ENCODE measurements at regions not wholly inside any gene's neighbourhood (a gene's known extent, or its start where the extent isn't known, plus 50 kb on each side); places are given as distances from the start of the nearest gene placed in this dataset.

GRCh38 chr1:83689921-83690868 lies 308.7 kb downstream of the TTLL7 start:
- DNase-seq (ENCODE audit: insufficient read length, low spot score) (no peak), FAIRE-seq (no peak)

GRCh38 chr1:83682132-83682531 lies 316.8 kb downstream of the TTLL7 start:
- DNase-seq (ENCODE audit: insufficient read length, low spot score) (no peak), FAIRE-seq (no peak)

DNA sequence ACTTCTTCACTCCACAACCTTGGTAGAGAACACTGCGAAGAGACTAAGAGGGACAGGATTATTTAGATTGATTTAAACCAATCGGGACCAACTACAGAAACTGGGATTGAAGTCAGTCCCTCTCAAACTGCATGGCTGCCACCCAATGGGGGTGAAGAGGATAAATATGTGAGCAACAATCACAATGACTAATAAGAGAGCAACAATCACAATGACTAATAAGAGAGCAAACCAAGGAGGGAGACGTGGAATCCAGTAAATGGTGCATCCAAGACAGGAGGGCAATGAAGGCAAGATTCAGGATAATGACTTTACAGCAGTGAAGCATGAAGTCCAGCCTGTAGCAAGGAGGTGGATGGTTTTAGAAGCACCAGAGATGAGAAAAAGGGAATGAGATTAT lies 322.8 kb downstream of the TTLL7 start:
- no peak for FAIRE-seq
- no peak for DNase-seq (ENCODE audit: insufficient read length, low spot score)

DNA sequence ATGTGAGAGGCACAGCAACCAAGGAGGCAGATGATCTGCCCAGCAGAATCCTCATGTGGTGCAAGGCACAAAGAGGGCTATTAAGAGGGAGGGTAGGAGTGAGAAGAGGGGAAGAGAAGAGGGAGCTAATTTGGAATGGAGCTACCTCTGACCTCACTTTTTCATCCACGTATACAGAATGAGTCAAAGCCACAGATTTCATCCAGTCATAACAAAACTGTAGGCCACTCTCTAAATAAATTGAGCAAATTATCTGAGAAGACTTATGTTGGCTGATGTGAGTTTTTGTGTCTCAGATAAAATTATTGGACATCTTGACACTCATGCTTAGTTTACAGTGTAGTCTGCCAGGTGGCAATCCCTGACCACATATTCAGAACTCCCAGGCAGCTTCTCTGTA lies 325.6 kb downstream of the TTLL7 start:
- DNase-seq (ENCODE audit: insufficient read length, low spot score) (no peak), FAIRE-seq (no peak)

DNA sequence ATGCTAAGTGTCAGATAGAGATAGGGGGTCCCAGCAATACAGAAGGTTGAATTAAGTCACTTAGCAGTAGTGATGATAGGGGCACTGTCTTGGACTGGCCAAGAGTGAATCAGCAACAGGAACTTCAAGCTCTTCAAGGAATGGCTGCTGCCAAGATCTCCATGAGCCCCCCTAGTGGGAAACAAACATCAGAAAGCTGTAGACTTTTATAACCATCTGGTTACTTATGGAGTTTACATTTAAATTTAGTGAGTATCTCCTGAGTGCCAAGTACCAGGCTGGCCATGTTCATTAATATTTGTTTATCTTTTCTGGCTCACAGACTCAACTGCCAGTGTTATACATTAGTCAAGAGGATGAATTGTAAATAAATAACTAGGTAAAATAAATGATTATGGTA lies 327.3 kb downstream of the TTLL7 start:
- DNase-seq (ENCODE audit: insufficient read length, low spot score), result no peak
- FAIRE-seq, result no peak

- FAIRE-seq, result no peak
Observed at GRCh38 chr1:83670909-83671565, 327.9 kb downstream of the TTLL7 start.

DNA sequence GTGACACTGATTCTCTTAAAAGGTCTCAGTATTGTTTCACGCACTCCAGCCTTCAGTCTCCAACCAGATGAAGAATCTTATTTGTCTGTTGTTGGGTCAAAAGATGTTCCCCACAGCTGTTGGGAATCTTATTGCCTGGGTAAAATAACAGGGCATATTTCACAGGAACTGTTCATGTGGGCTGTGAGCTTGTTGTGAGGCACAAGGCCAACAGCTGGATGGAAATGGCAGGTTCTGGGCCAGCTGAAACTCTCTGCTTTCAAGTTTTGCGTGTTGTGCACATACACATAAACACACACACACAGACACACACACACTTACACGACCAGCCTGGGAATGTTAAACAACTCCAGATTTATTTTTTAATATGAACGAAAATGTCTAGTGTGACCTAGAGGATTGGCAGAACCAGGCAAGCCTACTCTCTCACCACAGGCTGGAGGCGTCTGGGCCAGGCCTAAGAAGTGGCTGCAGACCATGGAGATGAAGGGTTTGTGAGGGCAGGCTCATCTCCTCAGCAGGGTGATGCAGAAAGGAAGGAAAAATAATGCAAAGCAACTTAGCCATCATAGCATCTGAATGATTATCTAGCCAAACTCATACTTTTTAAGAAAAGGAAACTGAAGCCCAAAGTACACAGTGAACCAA lies 357.0 kb downstream of the TTLL7 start:
- DNase-seq (ENCODE audit: insufficient read length, low spot score) (no peak), FAIRE-seq (no peak)

More at GRCh38 chr1:83670909-83671565, 327.9 kb downstream of the TTLL7 start:
- no peak for DNase-seq (ENCODE audit: insufficient read length, low spot score)

DNA sequence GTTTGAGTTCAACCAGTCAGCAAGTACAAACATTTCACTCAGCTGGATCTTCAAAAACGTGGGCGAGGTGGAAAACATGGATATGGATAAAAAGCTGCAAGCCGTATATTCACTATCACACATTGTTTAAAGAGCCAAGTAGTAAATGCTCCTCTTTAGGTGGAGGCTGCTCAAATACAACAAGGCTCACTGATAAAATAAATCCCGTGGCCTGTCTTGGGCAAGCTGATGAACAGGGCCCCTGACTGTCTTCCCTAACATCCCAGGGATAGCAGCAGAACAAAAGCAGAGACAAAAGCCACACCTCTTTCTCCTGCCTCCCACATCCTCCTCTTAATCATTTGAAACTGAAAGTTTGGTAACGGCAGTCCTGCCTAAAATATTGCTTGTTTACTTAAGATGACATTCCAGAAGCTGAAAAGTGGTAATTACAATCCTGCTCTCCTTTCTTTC lies 357.7 kb downstream of the TTLL7 start:
- no peak for DNase-seq (ENCODE audit: insufficient read length, low spot score)
- FAIRE-seq, result no peak

DNA sequence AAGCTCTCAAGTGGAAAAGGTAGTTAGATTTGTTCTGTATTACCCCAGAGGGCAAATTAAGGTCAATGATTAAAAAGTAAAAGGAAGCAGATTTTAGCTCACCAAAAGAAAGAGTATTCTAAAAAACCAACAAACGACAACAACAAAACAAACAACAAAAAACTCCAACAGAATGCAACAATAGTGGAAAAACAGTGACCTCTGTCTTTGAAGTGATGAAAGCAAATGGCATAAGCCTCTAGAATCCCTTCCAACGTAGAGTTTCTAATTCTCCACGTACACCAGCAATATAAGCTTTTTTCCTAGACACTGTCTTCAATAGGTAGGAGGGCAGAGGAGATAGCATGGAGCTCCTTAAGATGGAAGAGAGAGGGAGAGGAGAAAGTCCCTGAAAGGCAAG lies 359.1 kb downstream of the TTLL7 start:
- no peak for DNase-seq (ENCODE audit: insufficient read length, low spot score)
- no peak for FAIRE-seq

GRCh38 chr1:83637586-83637985 lies 361.3 kb downstream of the TTLL7 start:
- FAIRE-seq, result no peak
- no peak for DNase-seq (ENCODE audit: insufficient read length, low spot score)

- FAIRE-seq, result no peak
Observed at GRCh38 chr1:83637009-83637408, 361.9 kb downstream of the TTLL7 start.

GRCh38 chr1:83632906-83633305 lies 366.0 kb downstream of the TTLL7 start:
- no peak for FAIRE-seq
- DNase-seq (ENCODE audit: insufficient read length, low spot score), result no peak

More at GRCh38 chr1:83637009-83637408, 361.9 kb downstream of the TTLL7 start:
- no peak for DNase-seq (ENCODE audit: insufficient read length, low spot score)

- FAIRE-seq, result no peak
- DNase-seq (ENCODE audit: insufficient read length, low spot score), result no peak
Observed at GRCh38 chr1:83631851-83632250, 367.1 kb downstream of the TTLL7 start.

- no peak for FAIRE-seq
- no peak for DNase-seq (ENCODE audit: insufficient read length, low spot score)
Observed at GRCh38 chr1:83627045-83627444, 371.9 kb downstream of the TTLL7 start.

DNA sequence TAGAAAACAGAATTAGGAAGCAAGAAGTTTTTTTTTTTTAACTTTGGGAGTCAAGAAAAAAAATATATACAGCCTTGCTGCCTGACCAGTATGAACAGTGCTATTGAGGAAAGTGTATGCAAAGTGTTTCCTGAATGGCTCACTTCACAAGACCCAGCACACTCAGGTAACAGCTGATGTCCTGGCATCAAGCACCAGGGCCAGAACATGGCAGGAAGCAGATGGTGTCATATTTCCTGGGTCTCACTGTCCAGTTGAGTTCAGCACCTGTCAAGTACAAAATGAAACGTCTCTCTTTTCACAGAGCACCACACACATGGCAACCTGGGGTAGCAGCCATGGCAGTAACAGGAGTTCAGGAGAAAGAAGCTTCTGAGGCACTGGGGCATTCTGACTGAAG lies 372.3 kb downstream of the TTLL7 start:
- FAIRE-seq (no peak), DNase-seq (ENCODE audit: insufficient read length, low spot score) (no peak)

DNA sequence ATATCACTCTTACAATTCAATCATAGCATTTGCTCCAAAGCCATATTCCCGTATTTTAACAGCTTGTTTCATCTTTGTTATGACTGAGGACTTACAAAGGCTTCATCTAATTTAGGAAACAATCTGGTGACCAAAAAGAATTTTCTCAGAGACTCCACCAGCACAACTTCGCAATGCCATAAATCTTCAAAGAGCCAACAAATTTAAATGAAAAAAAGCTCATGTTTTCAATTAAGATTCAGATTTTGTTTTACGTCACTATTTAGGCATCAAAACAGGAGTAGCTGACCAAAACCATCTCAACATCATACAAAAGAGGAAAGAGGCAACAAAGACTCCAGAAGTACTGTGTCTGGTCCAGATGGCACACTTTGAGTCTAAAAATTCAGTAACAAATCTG lies 373.3 kb downstream of the TTLL7 start:
- FAIRE-seq (no peak), DNase-seq (ENCODE audit: insufficient read length, low spot score) (no peak)

GRCh38 chr1:83620016-83620415 lies 378.9 kb downstream of the TTLL7 start:
- no peak for DNase-seq (ENCODE audit: insufficient read length, low spot score)
- FAIRE-seq, result no peak

GRCh38 chr1:83619170-83619896 lies 379.6 kb downstream of the TTLL7 start:
- DNase-seq (ENCODE audit: insufficient read length, low spot score) (no peak), FAIRE-seq (no peak)

DNA sequence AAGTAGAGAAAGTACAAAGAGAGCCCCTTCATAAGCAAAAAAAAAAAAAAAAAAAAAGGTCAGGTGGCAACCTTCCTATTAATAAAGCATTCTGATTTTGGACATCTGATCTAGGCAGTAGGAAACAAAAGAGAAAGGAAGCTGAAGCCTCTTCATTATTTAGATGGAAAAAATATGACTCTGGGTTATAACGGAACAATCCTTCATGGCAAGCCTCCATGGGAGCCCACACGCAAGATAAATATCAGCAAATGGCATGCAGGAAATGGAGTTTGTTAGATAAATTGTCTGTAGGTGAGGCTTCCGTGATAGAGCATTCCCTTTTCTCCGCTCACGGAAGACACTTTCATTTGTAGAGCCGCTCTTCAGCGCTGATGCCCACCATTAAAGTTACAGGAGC lies 381.0 kb downstream of the TTLL7 start:
- no peak for FAIRE-seq
- DNase-seq (ENCODE audit: insufficient read length, low spot score), result no peak

DNA sequence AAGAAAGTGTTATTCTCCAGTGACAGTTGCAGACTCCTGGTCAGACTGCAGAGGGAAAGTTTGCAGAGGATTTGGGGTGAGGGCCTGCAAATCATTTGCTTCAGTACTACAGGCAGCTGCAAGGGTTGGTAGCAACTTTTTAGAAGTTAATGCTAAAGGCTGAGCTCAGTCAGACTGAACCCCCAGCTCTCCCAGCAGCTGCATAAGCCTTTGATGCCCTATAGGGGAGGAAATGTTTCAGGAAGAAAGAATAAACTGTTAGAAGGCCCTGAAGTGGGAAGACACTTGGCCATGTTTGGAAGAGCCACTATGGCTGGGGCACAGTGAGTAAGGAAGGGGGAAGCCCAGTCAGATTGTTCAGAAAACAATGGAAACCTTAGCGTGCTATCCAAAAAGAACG lies 383.6 kb downstream of the TTLL7 start:
- DNase-seq (ENCODE audit: insufficient read length, low spot score), result no peak
- FAIRE-seq, result no peak

Data from GM19239 (cell line).